Astrocyte (in vitro differentiated cells and primary cell): ENCODE measurements at regions not wholly inside any gene's neighbourhood (a gene's known extent, or its start where the extent isn't known, plus 50 kb on each side); places are given as distances from the start of the nearest gene placed in this dataset.

Source experiments
- DNase-seq: peaks from one replicate; pipeline ENCODE4 v3.0.0-alpha.2; 2010; ENCODE audit warnings: low read depth
- FAIRE-seq: peaks from 2 replicates; lab custom pipeline; 2011; peaks lifted over from hg19 to GRCh38; lab: Jason Lieb, UNC
- H2AFZ ChIP-seq: 2 replicates; pipeline ENCODE4 v1.6.0; 2012; ENCODE audit warnings: low read depth, low read length, inconsistent platforms
- H3K27ac ChIP-seq: 2 replicates; pipeline ENCODE4 v1.5.1; 2011; ENCODE audit warnings: low read depth, low read length, inconsistent platforms
- H3K27me3 ChIP-seq: 2 replicates; pipeline ENCODE4 v1.6.0; 2011; ENCODE audit warnings: low read length, inconsistent platforms; ENCODE audit not compliant: insufficient read depth
- H3K36me3 ChIP-seq: 2 replicates; pipeline ENCODE4 v1.5.1; 2011; ENCODE audit warnings: low read length, inconsistent platforms; ENCODE audit not compliant: insufficient read depth
- H3K4me1 ChIP-seq: 2 replicates; pipeline ENCODE4 v1.5.1; 2011; ENCODE audit warnings: low read length, inconsistent platforms; ENCODE audit not compliant: insufficient read depth
- H3K4me2 ChIP-seq: 2 replicates; pipeline ENCODE4 v1.6.0; 2012; ENCODE audit warnings: low read length, inconsistent platforms
- H3K4me3 ChIP-seq: 2 replicates; pipeline ENCODE4 v1.5.1; 2011; ENCODE audit warnings: low read depth, mild to moderate bottlenecking, low read length, inconsistent platforms; ENCODE audit not compliant: insufficient read depth
- H3K79me2 ChIP-seq: 2 replicates; pipeline ENCODE4 v1.6.0; 2012; ENCODE audit warnings: mild to moderate bottlenecking, low read length, inconsistent platforms; ENCODE audit not compliant: insufficient read depth
- H3K9ac ChIP-seq: 2 replicates; pipeline ENCODE4 v1.6.0; 2012; ENCODE audit warnings: mild to moderate bottlenecking, low read length, inconsistent platforms
- H3K9me3 ChIP-seq: 2 replicates; pipeline ENCODE4 v1.5.1; 2012; ENCODE audit warnings: low read depth, mild to moderate bottlenecking, low read length, inconsistent platforms; ENCODE audit not compliant: insufficient read depth
- H4K20me1 ChIP-seq: 2 replicates; pipeline ENCODE4 v1.6.0; 2012; ENCODE audit warnings: low read length, inconsistent platforms; ENCODE audit not compliant: insufficient read depth
- H3K27ac Mint-ChIP-seq: one replicate; pipeline ENCODE4 v1.8.0; 2021; ENCODE audit warnings: mild to moderate bottlenecking, mixed read lengths; ENCODE audit not compliant: unreplicated experiment
- H3K27me3 Mint-ChIP-seq: one replicate; pipeline ENCODE4 v1.8.0; 2021; ENCODE audit warnings: low read depth, mixed read lengths; ENCODE audit not compliant: unreplicated experiment
- H3K36me3 Mint-ChIP-seq: one replicate; pipeline ENCODE4 v1.8.0; 2021; ENCODE audit warnings: low read depth, mixed read lengths; ENCODE audit not compliant: unreplicated experiment
- H3K4me1 Mint-ChIP-seq: one replicate; pipeline ENCODE4 v1.8.0; 2021; ENCODE audit warnings: low read depth, mixed read lengths; ENCODE audit not compliant: unreplicated experiment
- H3K4me3 Mint-ChIP-seq: one replicate; pipeline ENCODE4 v1.8.0; 2021; ENCODE audit warnings: mild to moderate bottlenecking, moderate library complexity, mixed read lengths; ENCODE audit not compliant: unreplicated experiment
- H3K9me3 Mint-ChIP-seq: one replicate; pipeline ENCODE4 v1.8.0; 2021; ENCODE audit warnings: mild to moderate bottlenecking, mixed read lengths; ENCODE audit not compliant: unreplicated experiment
- CTCF ChIP-seq: IDR thresholded peaks from 2 replicates; pipeline ENCODE4 v1.5.1; 2011; ENCODE audit warnings: low read depth, mild to moderate bottlenecking, inconsistent platforms, low read length, moderate library complexity; ENCODE audit not compliant: insufficient read depth
- EZH2 ChIP-seq: IDR thresholded peaks from 2 replicates; pipeline ENCODE4 v1.6.1; 2012; ENCODE audit warnings: mild to moderate bottlenecking, low read length, inconsistent platforms; ENCODE audit not compliant: insufficient read depth

DNA sequence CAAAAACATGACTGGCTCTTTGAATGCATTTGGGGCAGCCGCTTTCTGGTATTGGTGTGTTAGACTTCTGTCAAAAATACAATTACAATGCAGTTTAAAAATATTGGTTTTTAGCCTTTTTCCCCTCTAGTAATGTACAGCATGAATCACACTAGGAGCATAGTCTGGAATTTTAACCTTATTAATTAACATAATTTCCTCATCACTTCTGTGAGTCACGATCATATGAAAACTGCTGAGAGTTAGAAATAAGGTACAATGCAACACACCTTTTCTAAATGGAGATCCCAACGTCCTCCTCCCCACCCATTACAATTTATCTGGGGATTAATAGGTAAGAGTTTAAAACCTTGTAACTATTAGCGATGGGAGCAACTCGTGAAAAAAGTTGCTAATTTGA is 297.1 kb upstream of the RIMS1 start:
- no peaks in the 10 kb centered on the region for H3K9me3 ChIP-seq
- H3K27ac Mint-ChIP-seq = no peak overlapping the region
- DNase-seq (no peak), FAIRE-seq (no peak)
- H3K4me3 Mint-ChIP-seq = no peak overlapping the region
- no peaks in the 10 kb centered on the region for H3K9me3 Mint-ChIP-seq
- no peak overlapping the region for H3K4me3 ChIP-seq
- H4K20me1 ChIP-seq = no peaks in the 10 kb centered on the region
- no peak overlapping the region for H3K4me2 ChIP-seq
- H3K36me3 Mint-ChIP-seq = peaks cover 3% of the 10 kb centered on the region
- H2AFZ ChIP-seq = no peak overlapping the region
- H3K27me3 Mint-ChIP-seq = no peaks in the 10 kb centered on the region
- no peaks in the 10 kb centered on the region for H3K4me1 ChIP-seq
- H3K4me1 Mint-ChIP-seq = no peaks in the 10 kb centered on the region
- H3K27ac ChIP-seq = no peak overlapping the region
- no peaks in the 10 kb centered on the region for H3K27me3 ChIP-seq
- no peaks in the 10 kb centered on the region for H3K79me2 ChIP-seq
- no peaks in the 10 kb centered on the region for H3K36me3 ChIP-seq
- no peak for TF ChIP-seq EZH2
- TF ChIP-seq CTCF = no peak
- no peak overlapping the region for H3K9ac ChIP-seq

DNA sequence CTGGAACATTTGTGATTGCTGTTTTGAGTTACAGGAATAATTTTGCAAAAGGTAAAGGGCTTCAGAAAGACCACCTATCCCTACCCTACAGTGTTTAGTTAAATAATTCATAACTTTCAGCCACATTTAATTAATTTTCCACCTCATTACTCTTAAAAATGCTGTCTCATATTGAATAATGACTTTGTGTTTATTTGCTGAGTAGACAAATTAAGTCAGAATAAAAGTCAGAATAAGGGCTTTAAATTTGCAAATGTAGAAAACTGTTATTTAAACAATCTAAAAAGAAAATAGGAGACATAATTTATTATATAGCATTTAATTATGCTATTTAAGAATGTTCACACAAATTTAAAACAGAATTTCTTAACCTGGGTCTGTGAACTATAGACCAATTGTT is 293.7 kb upstream of the RIMS1 start:
- Mint-ChIP-seq H3K36me3 (no peaks in the 10 kb centered on the region), H3K4me1 (no peaks in the 10 kb centered on the region), H3K9me3 (no peaks in the 10 kb centered on the region), H3K27me3 (no peaks in the 10 kb centered on the region), H3K4me3 (no peak overlapping the region), H3K27ac (no peak overlapping the region)
- DNase-seq (no peak), FAIRE-seq (no peak)
- no peak overlapping the region for H3K27ac ChIP-seq
- no peaks in the 10 kb centered on the region for H3K27me3 ChIP-seq
- H3K4me2 ChIP-seq = no peak overlapping the region
- no peaks in the 10 kb centered on the region for H3K4me1 ChIP-seq
- no peaks in the 10 kb centered on the region for H3K9me3 ChIP-seq
- TF ChIP-seq CTCF (no peak), EZH2 (no peak)
- H3K9ac ChIP-seq = no peak overlapping the region
- H2AFZ ChIP-seq = no peak overlapping the region
- H3K79me2 ChIP-seq = no peaks in the 10 kb centered on the region
- H3K4me3 ChIP-seq = no peak overlapping the region
- H3K36me3 ChIP-seq = no peaks in the 10 kb centered on the region
- no peaks in the 10 kb centered on the region for H4K20me1 ChIP-seq

- H3K9me3 ChIP-seq = no peaks in the 10 kb centered on the region
- no peaks in the 10 kb centered on the region for H3K36me3 ChIP-seq
- H3K4me1 ChIP-seq = peaks cover 5% of the 10 kb centered on the region
- H3K79me2 ChIP-seq = no peaks in the 10 kb centered on the region
- H3K4me2 ChIP-seq = no peak overlapping the region
- H3K4me3 ChIP-seq = no peak overlapping the region
- no peaks in the 10 kb centered on the region for H3K27me3 ChIP-seq
- Mint-ChIP-seq H3K4me1 (peaks cover 2% of the 10 kb centered on the region), H3K27me3 (no peaks in the 10 kb centered on the region), H3K27ac (no peak overlapping the region), H3K9me3 (no peaks in the 10 kb centered on the region), H3K36me3 (no peaks in the 10 kb centered on the region), H3K4me3 (no peak overlapping the region)
- TF ChIP-seq EZH2 = no peak
- no peak for TF ChIP-seq CTCF
- no peaks in the 10 kb centered on the region for H4K20me1 ChIP-seq
- H3K9ac ChIP-seq = no peak overlapping the region
- no peak overlapping the region for H3K27ac ChIP-seq
- no peak for FAIRE-seq
- H2AFZ ChIP-seq = no peak overlapping the region
- no peak for DNase-seq
Measured at GRCh38 chr6:71599359-71599758, 287.0 kb upstream of the RIMS1 start.
